LNCAP (cell line): ENCODE measurements at regions not wholly inside any gene's neighbourhood (a gene's known extent, or its start where the extent isn't known, plus 50 kb on each side); places are given as distances from the start of the nearest gene placed in this dataset.

Experiments used
- TF ChIP-seq, protein P1 (sequence below): fragments of 450-650 bp; IDR thresholded peaks from 2 replicates; pipeline ENCODE4 v1.5.1; 2017; ENCODE audit warnings: mild to moderate bottlenecking

DNA sequence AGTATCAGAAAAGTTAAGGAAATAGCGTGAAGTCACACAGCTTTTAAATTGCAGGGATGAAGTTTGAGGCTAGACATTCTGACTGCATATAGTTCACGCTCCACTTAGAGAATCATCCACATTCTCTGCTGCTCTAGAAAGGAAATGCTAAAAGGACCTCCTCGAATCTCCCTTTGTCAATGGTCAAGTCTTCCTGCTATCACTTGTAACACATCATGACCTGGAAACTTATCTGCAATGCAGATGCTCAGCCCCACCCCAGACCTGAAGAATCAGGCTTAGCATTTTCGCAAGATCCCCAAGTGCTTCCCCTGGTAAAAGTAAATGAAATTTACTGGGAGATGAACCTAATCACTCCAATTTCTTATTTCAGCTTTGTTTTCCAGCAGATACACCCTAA lies 372.1 kb downstream of the LIG4 start:
- TF ChIP-seq, protein P1, sequence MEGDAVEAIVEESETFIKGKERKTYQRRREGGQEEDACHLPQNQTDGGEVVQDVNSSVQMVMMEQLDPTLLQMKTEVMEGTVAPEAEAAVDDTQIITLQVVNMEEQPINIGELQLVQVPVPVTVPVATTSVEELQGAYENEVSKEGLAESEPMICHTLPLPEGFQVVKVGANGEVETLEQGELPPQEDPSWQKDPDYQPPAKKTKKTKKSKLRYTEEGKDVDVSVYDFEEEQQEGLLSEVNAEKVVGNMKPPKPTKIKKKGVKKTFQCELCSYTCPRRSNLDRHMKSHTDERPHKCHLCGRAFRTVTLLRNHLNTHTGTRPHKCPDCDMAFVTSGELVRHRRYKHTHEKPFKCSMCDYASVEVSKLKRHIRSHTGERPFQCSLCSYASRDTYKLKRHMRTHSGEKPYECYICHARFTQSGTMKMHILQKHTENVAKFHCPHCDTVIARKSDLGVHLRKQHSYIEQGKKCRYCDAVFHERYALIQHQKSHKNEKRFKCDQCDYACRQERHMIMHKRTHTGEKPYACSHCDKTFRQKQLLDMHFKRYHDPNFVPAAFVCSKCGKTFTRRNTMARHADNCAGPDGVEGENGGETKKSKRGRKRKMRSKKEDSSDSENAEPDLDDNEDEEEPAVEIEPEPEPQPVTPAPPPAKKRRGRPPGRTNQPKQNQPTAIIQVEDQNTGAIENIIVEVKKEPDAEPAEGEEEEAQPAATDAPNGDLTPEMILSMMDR = no peak

DNA sequence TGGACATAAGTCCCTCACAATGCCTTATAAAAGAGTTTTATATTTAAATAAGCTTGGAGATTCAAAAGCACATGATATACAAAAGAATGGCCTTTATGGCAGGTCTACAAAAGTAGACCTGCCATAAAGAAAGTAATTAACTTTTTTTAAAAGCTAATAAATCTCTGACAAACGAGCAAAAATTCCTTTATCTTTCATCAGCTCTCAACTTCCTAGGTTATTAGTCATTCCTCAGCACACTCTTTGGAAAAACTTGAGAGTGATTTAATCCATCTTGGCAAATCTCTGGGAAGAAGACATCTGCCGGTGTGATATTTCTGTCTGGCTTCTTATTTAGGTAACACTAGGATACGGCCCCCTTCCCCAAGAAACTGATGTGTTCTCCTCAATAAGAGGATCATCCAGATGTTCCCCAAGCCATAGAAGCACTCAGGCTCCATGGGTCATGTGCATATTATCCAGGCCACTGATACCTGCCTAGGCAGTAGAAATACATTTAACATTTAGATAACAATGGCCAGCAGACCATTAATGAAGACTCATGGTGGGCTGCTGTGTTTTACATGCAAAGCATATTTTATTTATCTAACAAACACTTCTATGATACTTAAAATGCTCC lies 372.7 kb downstream of the LIG4 start:
- TF ChIP-seq, protein P1 = no peak

DNA sequence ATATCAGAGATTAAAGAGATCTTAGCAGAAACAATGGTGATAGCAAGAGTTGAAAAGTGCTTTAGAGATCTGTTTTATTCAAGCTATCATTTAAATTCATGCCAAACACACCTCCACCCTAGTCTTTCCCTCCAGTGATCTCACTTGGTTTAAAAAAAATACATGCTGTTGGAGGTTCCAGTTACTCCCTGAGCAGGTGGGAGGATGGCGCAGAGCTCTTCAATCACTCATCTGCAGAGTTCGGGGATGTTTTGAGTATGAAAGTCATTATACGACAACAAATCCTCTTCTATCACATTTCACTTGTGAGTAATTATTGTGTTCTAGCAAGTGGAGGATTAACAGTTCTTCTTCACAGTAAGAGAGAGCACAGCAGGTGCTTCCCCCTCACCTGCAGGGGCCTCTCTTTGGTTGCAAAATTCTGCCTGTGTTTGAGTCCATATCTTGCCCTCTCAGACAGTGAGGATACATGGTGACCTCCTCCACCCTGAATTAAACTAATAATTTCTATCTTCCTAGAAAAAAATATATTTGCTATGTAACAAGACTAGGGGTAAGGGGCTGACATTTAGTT lies 376.7 kb downstream of the LIG4 start:
- TF ChIP-seq, protein P1 = no peak

DNA sequence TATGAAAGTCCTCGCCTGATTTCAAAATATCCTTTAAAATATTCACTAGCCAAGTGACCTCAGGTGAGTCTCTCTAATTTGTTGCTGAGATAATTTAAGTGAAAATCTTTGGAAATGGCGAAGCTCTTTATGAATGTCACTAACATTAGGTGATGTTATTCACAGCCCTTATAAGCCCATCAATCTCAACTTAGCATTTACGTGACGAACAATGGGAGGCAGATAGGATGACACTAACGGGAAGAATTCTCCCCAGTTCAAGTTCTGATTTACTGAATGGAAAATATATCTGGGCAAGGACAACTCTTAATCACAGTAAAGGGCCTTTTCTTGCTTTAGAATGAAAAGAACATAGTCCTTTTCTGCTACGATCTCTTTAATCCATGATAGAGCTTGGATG lies 378.7 kb downstream of the LIG4 start:
- TF ChIP-seq, protein P1 = no peak

DNA sequence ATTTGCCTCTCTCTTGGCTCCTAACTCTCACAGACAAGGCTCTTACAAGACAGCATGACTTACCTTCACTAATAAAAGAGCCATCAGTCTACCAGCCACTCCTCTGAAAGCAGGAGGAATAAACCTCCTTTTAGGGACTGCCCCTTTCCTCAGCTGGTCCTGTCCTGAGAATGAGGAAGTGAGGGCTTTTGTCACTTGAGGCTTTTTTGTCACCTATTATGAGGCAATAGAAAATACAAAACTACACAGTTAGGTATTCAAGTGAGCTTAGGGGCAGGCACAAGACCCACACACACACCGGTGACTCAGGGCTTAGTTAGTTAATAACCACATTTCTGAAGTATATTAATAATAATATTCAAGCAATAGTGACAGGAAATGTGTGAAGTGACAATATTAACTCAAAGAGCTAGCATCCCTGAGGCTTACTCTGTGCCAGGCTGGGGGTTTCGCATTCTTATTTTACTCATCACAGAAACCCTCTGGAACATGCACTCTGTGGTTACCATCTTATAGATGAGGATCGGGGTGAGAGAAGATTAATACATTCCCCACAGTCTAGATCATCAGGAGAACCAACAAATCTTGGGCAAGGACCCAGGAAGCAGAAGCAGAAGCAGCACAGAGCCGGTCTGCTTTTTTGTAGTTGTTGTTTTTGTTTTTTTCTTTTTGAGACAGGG lies 379.9 kb downstream of the LIG4 start:
- TF ChIP-seq, protein P1 = no peak

DNA sequence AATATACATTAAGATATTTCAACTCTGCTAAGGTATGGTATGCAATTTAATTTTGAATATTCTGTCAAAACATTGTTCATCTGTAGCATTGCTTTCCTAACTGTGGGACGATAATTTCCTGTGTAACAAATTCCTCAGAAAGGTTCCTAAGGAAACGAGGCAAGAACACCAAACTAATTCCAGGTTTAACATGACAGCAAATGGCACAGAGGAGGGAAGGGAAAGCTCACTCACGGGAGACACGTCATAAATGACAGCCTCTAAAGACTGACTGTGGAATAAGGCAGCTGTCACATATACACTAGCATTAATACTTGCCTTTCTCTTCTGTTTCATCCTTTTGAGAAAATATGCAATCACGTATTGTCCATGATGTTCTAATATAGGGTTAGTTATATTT lies 380.6 kb downstream of the LIG4 start:
- TF ChIP-seq, protein P1 = no peak

DNA sequence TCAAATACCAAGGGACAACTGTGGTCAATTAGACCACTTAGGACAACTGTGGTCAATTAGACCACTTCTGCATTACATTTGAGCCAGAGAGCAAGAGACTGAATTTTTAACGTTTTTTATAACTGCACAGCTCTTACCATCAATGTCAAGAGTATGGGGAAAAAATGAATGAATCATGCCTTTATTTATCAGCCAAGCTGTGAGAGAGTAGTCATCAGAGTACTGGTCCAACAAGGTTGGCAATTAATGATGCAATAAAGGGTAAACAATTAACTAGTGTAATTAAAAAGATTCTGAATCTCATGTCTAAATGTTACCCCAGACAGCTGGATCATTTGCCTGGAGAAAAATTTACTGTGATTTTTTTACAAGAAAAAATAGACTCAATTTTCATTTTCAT lies 381.1 kb downstream of the LIG4 start:
- TF ChIP-seq, protein P1 = no peak
